ENCODE measurements at regions not wholly inside any gene's neighbourhood (a gene's known extent, or its start where the extent isn't known, plus 50 kb on each side); places are given as distances from the start of the nearest gene placed in this dataset.

DNA sequence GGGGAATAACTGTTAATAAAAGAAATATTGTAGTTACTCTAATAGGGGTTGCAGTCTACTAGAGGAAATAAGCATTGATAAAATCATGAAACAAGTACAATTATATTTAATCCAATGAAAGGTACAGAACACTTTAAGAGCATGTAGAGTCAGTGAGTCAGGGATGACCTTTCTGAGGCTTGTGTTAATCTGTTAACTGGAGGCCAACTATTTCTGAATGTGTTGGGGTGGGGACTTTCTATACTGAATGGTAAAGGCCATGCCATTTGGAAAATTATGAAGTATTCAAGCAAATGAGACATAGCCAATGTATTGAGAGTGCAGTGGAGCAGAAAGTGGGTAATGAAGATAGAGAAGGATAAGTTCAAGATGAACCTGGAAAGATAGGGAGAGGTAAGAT lies 646.2 kb downstream of the ADGRL2 start:
- TF ChIP-seq YY1 (IDR thresholded peaks at IDR 0.05; ENCODE audit: low read depth): no peak
- TF ChIP-seq, protein P1, sequence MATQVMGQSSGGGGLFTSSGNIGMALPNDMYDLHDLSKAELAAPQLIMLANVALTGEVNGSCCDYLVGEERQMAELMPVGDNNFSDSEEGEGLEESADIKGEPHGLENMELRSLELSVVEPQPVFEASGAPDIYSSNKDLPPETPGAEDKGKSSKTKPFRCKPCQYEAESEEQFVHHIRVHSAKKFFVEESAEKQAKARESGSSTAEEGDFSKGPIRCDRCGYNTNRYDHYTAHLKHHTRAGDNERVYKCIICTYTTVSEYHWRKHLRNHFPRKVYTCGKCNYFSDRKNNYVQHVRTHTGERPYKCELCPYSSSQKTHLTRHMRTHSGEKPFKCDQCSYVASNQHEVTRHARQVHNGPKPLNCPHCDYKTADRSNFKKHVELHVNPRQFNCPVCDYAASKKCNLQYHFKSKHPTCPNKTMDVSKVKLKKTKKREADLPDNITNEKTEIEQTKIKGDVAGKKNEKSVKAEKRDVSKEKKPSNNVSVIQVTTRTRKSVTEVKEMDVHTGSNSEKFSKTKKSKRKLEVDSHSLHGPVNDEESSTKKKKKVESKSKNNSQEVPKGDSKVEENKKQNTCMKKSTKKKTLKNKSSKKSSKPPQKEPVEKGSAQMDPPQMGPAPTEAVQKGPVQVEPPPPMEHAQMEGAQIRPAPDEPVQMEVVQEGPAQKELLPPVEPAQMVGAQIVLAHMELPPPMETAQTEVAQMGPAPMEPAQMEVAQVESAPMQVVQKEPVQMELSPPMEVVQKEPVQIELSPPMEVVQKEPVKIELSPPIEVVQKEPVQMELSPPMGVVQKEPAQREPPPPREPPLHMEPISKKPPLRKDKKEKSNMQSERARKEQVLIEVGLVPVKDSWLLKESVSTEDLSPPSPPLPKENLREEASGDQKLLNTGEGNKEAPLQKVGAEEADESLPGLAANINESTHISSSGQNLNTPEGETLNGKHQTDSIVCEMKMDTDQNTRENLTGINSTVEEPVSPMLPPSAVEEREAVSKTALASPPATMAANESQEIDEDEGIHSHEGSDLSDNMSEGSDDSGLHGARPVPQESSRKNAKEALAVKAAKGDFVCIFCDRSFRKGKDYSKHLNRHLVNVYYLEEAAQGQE (IDR thresholded peaks at IDR 0.05; ENCODE audit: low read depth): no peak
- TF ChIP-seq EGR1 (IDR thresholded peaks at IDR 0.05): no peak
- TF ChIP-seq, protein P2, sequence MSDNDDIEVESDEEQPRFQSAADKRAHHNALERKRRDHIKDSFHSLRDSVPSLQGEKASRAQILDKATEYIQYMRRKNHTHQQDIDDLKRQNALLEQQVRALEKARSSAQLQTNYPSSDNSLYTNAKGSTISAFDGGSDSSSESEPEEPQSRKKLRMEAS (IDR thresholded peaks at IDR 0.05): no peak
- TF ChIP-seq EP300 (IDR thresholded peaks at IDR 0.05; ENCODE audit: borderline replicate concordance): no peak
- no peak for TF ChIP-seq RAD21 (IDR thresholded peaks at IDR 0.05; ENCODE audit: low read depth)
- TF ChIP-seq CREB1 (IDR thresholded peaks at IDR 0.05; ENCODE audit: low read depth): no peak
- TF ChIP-seq TAF1 (IDR thresholded peaks at IDR 0.05; ENCODE audit: low read depth): no peak
- no peak for TF ChIP-seq NFIC (IDR thresholded peaks at IDR 0.05)

All from Ishikawa (cell line).